Lower lobe of right lung (tissue), 2 donors: ENCODE measurements at regions not wholly inside any gene's neighbourhood (a gene's known extent, or its start where the extent isn't known, plus 50 kb on each side); places are given as distances from the start of the nearest gene placed in this dataset.

Experiments
- ATAC-seq, 2 donors: fragments of 200-7000 bp; cut with Tn5 transposase; one replicate each; pipeline ENCODE4 v1.9.1; 2020 to 2022; ENCODE audit warnings: mild to moderate bottlenecking in 2 of 2, moderate library complexity in 2 of 2
- DNase-seq: peaks from one replicate; pipeline ENCODE4 v3.0.0-alpha.2; 2020
- H3K27ac ChIP-seq: fragments of 200-600 bp; one replicate; pipeline ENCODE4 v1.8.0; 2022
- H3K27me3 ChIP-seq: fragments of 200-600 bp; one replicate; pipeline ENCODE4 v1.8.0; 2022; ENCODE audit warnings: low read depth
- H3K36me3 ChIP-seq: fragments of 200-600 bp; one replicate; pipeline ENCODE4 v1.8.0; 2022; ENCODE audit warnings: mild to moderate bottlenecking
- H3K4me1 ChIP-seq: fragments of 200-600 bp; one replicate; pipeline ENCODE4 v1.8.0; 2022
- H3K4me3 ChIP-seq: fragments of 200-600 bp; one replicate; pipeline ENCODE4 v1.8.0; 2022; ENCODE audit warnings: mild to moderate bottlenecking
- H3K9me3 ChIP-seq: fragments of 200-600 bp; one replicate; pipeline ENCODE4 v1.8.0; 2022
- CTCF ChIP-seq: fragments of 200-600 bp; IDR thresholded peaks from one replicate; pipeline ENCODE4 v1.8.0; 2022; ENCODE audit warnings: antibody characterized with exemption, mild to moderate bottlenecking
- intact Hi-C: fragments of 100-400 bp; cut with DNase I; formaldehyde crosslinking; loops from one replicate; pipeline ENCODE4 v1.11.0; 2022
- donor health status: DM: no; HTN: yes; CAD: no; lungs with severe emphysema.

- no peaks in the 10 kb centered on the region for H3K36me3 ChIP-seq
- DNase-seq (no peak), ATAC-seq (no peak)
- no peak overlapping the region for H3K4me3 ChIP-seq
- H3K27me3 ChIP-seq: no peaks in the 10 kb centered on the region
- no peaks in the 10 kb centered on the region for H3K4me1 ChIP-seq
- no peak for TF ChIP-seq CTCF
- H3K9me3 ChIP-seq: no peaks in the 10 kb centered on the region
- intact Hi-C loops: no loop called here
- H3K27ac ChIP-seq: no peak overlapping the region
These were observed 130.0 kb upstream of the KCNMB2 start for GRCh38 chr3:178406206-178406605.

- H3K36me3 ChIP-seq: no peaks in the 10 kb centered on the region
- TF ChIP-seq CTCF: no peak
- no peak for DNase-seq
These were observed 120.9 kb upstream of the KCNMB2 start for GRCh38 chr3:178415384-178415783.

GRCh38 chr3:178417736-178418135 is 118.5 kb upstream of the KCNMB2 start:
- Histone ChIP-seq H3K36me3 (no peaks in the 10 kb centered on the region), H3K4me1 (no peaks in the 10 kb centered on the region), H3K27me3 (no peaks in the 10 kb centered on the region), H3K9me3 (no peaks in the 10 kb centered on the region), H3K4me3 (no peak overlapping the region), H3K27ac (no peak overlapping the region)
- no peak for TF ChIP-seq CTCF
- no peak for DNase-seq
- intact Hi-C loops: no loop called here
- no peak for ATAC-seq

More at GRCh38 chr3:178415384-178415783, 120.9 kb upstream of the KCNMB2 start:
- intact Hi-C loops: no loop called here
- no peaks in the 10 kb centered on the region for H3K4me1 ChIP-seq
- no peak overlapping the region for H3K4me3 ChIP-seq
- no peaks in the 10 kb centered on the region for H3K27me3 ChIP-seq
- no peak overlapping the region for H3K27ac ChIP-seq
- no peak for ATAC-seq
- H3K9me3 ChIP-seq: no peaks in the 10 kb centered on the region

- intact Hi-C loops: no loop called here
- ATAC-seq (no peak), DNase-seq (no peak)
- H3K27me3 ChIP-seq: no peaks in the 10 kb centered on the region
- no peaks in the 10 kb centered on the region for H3K36me3 ChIP-seq
- H3K9me3 ChIP-seq: no peaks in the 10 kb centered on the region
- H3K4me1 ChIP-seq: no peaks in the 10 kb centered on the region
- no peak overlapping the region for H3K4me3 ChIP-seq
- no peak overlapping the region for H3K27ac ChIP-seq
- TF ChIP-seq CTCF: no peak
These were observed 117.2 kb upstream of the KCNMB2 start for GRCh38 chr3:178419071-178419470.

- TF ChIP-seq CTCF: no peak
- no peak overlapping the region for H3K27ac ChIP-seq
- DNase-seq (no peak), ATAC-seq (no peak)
- no peaks in the 10 kb centered on the region for H3K4me1 ChIP-seq
- no peak overlapping the region for H3K4me3 ChIP-seq
- H3K27me3 ChIP-seq: no peaks in the 10 kb centered on the region
- no peaks in the 10 kb centered on the region for H3K9me3 ChIP-seq
- no peaks in the 10 kb centered on the region for H3K36me3 ChIP-seq
- intact Hi-C loops: no loop called here
These were observed 116.2 kb upstream of the KCNMB2 start for GRCh38 chr3:178420033-178420432.

GRCh38 chr3:178421069-178421468 is 115.2 kb upstream of the KCNMB2 start:
- H3K36me3 ChIP-seq: no peaks in the 10 kb centered on the region
- H3K4me3 ChIP-seq: no peak overlapping the region
- no peak for TF ChIP-seq CTCF
- no peaks in the 10 kb centered on the region for H3K4me1 ChIP-seq
- H3K27me3 ChIP-seq: no peaks in the 10 kb centered on the region
- H3K27ac ChIP-seq: no peak overlapping the region
- no peaks in the 10 kb centered on the region for H3K9me3 ChIP-seq
- intact Hi-C loops: no loop called here
- ATAC-seq: no peak
- DNase-seq: no peak
